Astrocyte (in vitro differentiated cells and primary cell): ENCODE measurements at regions not wholly inside any gene's neighbourhood (a gene's known extent, or its start where the extent isn't known, plus 50 kb on each side); places are given as distances from the start of the nearest gene placed in this dataset.

ENCODE experiments used
- DNase-seq: peaks from one replicate; pipeline ENCODE4 v3.0.0-alpha.2; 2010; ENCODE audit warnings: low read depth
- FAIRE-seq: peaks from 2 replicates; lab custom pipeline; 2011; peaks lifted over from hg19 to GRCh38; lab: Jason Lieb, UNC
- H2AFZ ChIP-seq: 2 replicates; pipeline ENCODE4 v1.6.0; 2012; ENCODE audit warnings: low read depth, low read length, inconsistent platforms
- H3K27ac ChIP-seq: 2 replicates; pipeline ENCODE4 v1.5.1; 2011; ENCODE audit warnings: low read depth, low read length, inconsistent platforms
- H3K27me3 ChIP-seq: 2 replicates; pipeline ENCODE4 v1.6.0; 2011; ENCODE audit warnings: low read length, inconsistent platforms; ENCODE audit not compliant: insufficient read depth
- H3K36me3 ChIP-seq: 2 replicates; pipeline ENCODE4 v1.5.1; 2011; ENCODE audit warnings: low read length, inconsistent platforms; ENCODE audit not compliant: insufficient read depth
- H3K4me1 ChIP-seq: 2 replicates; pipeline ENCODE4 v1.5.1; 2011; ENCODE audit warnings: low read length, inconsistent platforms; ENCODE audit not compliant: insufficient read depth
- H3K4me2 ChIP-seq: 2 replicates; pipeline ENCODE4 v1.6.0; 2012; ENCODE audit warnings: low read length, inconsistent platforms
- H3K4me3 ChIP-seq: 2 replicates; pipeline ENCODE4 v1.5.1; 2011; ENCODE audit warnings: low read depth, mild to moderate bottlenecking, low read length, inconsistent platforms; ENCODE audit not compliant: insufficient read depth
- H3K79me2 ChIP-seq: 2 replicates; pipeline ENCODE4 v1.6.0; 2012; ENCODE audit warnings: mild to moderate bottlenecking, low read length, inconsistent platforms; ENCODE audit not compliant: insufficient read depth
- H3K9ac ChIP-seq: 2 replicates; pipeline ENCODE4 v1.6.0; 2012; ENCODE audit warnings: mild to moderate bottlenecking, low read length, inconsistent platforms
- H3K9me3 ChIP-seq: 2 replicates; pipeline ENCODE4 v1.5.1; 2012; ENCODE audit warnings: low read depth, mild to moderate bottlenecking, low read length, inconsistent platforms; ENCODE audit not compliant: insufficient read depth
- H4K20me1 ChIP-seq: 2 replicates; pipeline ENCODE4 v1.6.0; 2012; ENCODE audit warnings: low read length, inconsistent platforms; ENCODE audit not compliant: insufficient read depth
- H3K27ac Mint-ChIP-seq: one replicate; pipeline ENCODE4 v1.8.0; 2021; ENCODE audit warnings: mild to moderate bottlenecking, mixed read lengths; ENCODE audit not compliant: unreplicated experiment
- H3K27me3 Mint-ChIP-seq: one replicate; pipeline ENCODE4 v1.8.0; 2021; ENCODE audit warnings: low read depth, mixed read lengths; ENCODE audit not compliant: unreplicated experiment
- H3K36me3 Mint-ChIP-seq: one replicate; pipeline ENCODE4 v1.8.0; 2021; ENCODE audit warnings: low read depth, mixed read lengths; ENCODE audit not compliant: unreplicated experiment
- H3K4me1 Mint-ChIP-seq: one replicate; pipeline ENCODE4 v1.8.0; 2021; ENCODE audit warnings: low read depth, mixed read lengths; ENCODE audit not compliant: unreplicated experiment
- H3K4me3 Mint-ChIP-seq: one replicate; pipeline ENCODE4 v1.8.0; 2021; ENCODE audit warnings: mild to moderate bottlenecking, moderate library complexity, mixed read lengths; ENCODE audit not compliant: unreplicated experiment
- H3K9me3 Mint-ChIP-seq: one replicate; pipeline ENCODE4 v1.8.0; 2021; ENCODE audit warnings: mild to moderate bottlenecking, mixed read lengths; ENCODE audit not compliant: unreplicated experiment
- CTCF ChIP-seq: IDR thresholded peaks from 2 replicates; pipeline ENCODE4 v1.5.1; 2011; ENCODE audit warnings: low read depth, mild to moderate bottlenecking, inconsistent platforms, low read length, moderate library complexity; ENCODE audit not compliant: insufficient read depth
- EZH2 ChIP-seq: IDR thresholded peaks from 2 replicates; pipeline ENCODE4 v1.6.1; 2012; ENCODE audit warnings: mild to moderate bottlenecking, low read length, inconsistent platforms; ENCODE audit not compliant: insufficient read depth

DNA sequence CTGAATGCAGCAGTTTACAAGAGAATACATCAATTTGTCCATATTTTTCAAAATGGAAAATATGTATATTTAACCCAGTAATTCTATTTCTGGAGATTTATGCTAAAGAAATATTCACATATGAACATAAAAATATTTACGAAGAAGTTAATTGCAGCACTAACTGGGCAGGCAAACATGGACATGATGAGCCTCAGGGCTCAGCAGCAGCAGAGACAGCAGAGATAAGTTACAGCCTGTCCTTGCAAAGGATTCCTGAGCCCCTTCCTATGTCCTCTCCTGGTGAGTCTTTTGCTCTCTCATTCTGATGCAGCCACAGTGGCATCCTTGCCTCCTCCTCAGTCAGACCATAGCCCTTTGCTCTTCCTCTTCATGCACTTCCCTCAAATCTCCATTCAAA is 680.6 kb upstream of the CPEB2 start:
- H3K27me3 ChIP-seq, result no peaks in the 10 kb centered on the region
- no peak for FAIRE-seq
- H3K79me2 ChIP-seq, result no peaks in the 10 kb centered on the region
- H3K9me3 ChIP-seq, result no peaks in the 10 kb centered on the region
- H2AFZ ChIP-seq, result no peak overlapping the region
- H3K4me3 ChIP-seq, result no peak overlapping the region
- no peak overlapping the region for H3K4me2 ChIP-seq
- peaks cover 9% of the 10 kb centered on the region for H3K9me3 Mint-ChIP-seq
- no peak overlapping the region for H3K27ac ChIP-seq
- no peak overlapping the region for H3K4me3 Mint-ChIP-seq
- no peaks in the 10 kb centered on the region for H3K27me3 Mint-ChIP-seq
- no peaks in the 10 kb centered on the region for H3K36me3 ChIP-seq
- DNase-seq, result no peak
- H3K27ac Mint-ChIP-seq, result no peak overlapping the region
- H3K4me1 ChIP-seq, result no peaks in the 10 kb centered on the region
- no peaks in the 10 kb centered on the region for H3K36me3 Mint-ChIP-seq
- H3K4me1 Mint-ChIP-seq, result peaks cover 7% of the 10 kb centered on the region
- TF ChIP-seq CTCF (no peak), EZH2 (no peak)
- H3K9ac ChIP-seq, result no peak overlapping the region
- no peaks in the 10 kb centered on the region for H4K20me1 ChIP-seq

GRCh38 chr4:14323191-14323590 is 679.1 kb upstream of the CPEB2 start:
- Histone ChIP-seq H3K27ac (no peak overlapping the region), H3K27me3 (no peaks in the 10 kb centered on the region), H3K4me3 (no peak overlapping the region), H3K36me3 (no peaks in the 10 kb centered on the region), H3K4me2 (no peak overlapping the region), H2AFZ (no peak overlapping the region), H3K79me2 (no peaks in the 10 kb centered on the region), H4K20me1 (no peaks in the 10 kb centered on the region), H3K9me3 (no peaks in the 10 kb centered on the region), H3K4me1 (no peaks in the 10 kb centered on the region), H3K9ac (no peak overlapping the region)
- no peak for TF ChIP-seq EZH2
- no peak for TF ChIP-seq CTCF
- H3K36me3 Mint-ChIP-seq, result no peaks in the 10 kb centered on the region
- H3K9me3 Mint-ChIP-seq, result peaks cover 9% of the 10 kb centered on the region
- DNase-seq (no peak), FAIRE-seq (no peak)
- peaks cover 7% of the 10 kb centered on the region for H3K4me1 Mint-ChIP-seq
- H3K27me3 Mint-ChIP-seq, result no peaks in the 10 kb centered on the region
- H3K4me3 Mint-ChIP-seq, result no peak overlapping the region
- H3K27ac Mint-ChIP-seq, result no peak overlapping the region

DNA sequence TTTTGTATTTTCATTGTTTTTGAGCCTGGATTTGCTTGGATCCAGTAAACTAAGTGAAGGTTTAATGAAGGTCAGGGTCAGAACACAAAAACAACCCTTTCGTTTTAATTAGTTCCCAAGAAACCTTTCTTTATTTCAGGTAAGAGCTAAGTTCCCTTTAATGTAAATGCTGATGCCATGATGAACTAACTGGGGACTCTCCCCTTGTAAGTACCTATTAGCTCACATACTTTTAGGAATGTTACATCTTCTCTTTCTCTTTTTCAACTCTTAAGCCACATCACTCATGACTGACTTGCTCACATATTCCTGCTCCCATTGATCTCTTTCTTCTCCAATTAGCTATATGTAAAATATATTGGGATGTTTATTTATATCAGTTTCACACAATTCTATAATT is 673.1 kb upstream of the CPEB2 start:
- DNase-seq (no peak), FAIRE-seq (no peak)
- peaks cover 2% of the 10 kb centered on the region for H3K4me1 Mint-ChIP-seq

More for the DNA sequence above, 673.1 kb upstream of the CPEB2 start:
- Histone ChIP-seq H2AFZ (no peak overlapping the region), H4K20me1 (no peaks in the 10 kb centered on the region), H3K9me3 (no peaks in the 10 kb centered on the region), H3K27ac (no peak overlapping the region), H3K4me3 (no peak overlapping the region), H3K4me1 (no peaks in the 10 kb centered on the region), H3K9ac (no peak overlapping the region), H3K27me3 (no peaks in the 10 kb centered on the region), H3K4me2 (no peak overlapping the region), H3K36me3 (no peaks in the 10 kb centered on the region), H3K79me2 (no peaks in the 10 kb centered on the region)
- no peak overlapping the region for H3K4me3 Mint-ChIP-seq
- no peak for TF ChIP-seq CTCF
- H3K36me3 Mint-ChIP-seq, result no peaks in the 10 kb centered on the region
- no peaks in the 10 kb centered on the region for H3K27me3 Mint-ChIP-seq
- H3K9me3 Mint-ChIP-seq, result no peaks in the 10 kb centered on the region
- no peak overlapping the region for H3K27ac Mint-ChIP-seq
